Body of pancreas (tissue), 4 donors: ENCODE measurements at regions not wholly inside any gene's neighbourhood (a gene's known extent, or its start where the extent isn't known, plus 50 kb on each side); places are given as distances from the start of the nearest gene placed in this dataset.

Source experiments
- POLR2A ChIP-seq, 3 donors: fragments of 450-650 bp; IDR thresholded peaks; one replicate each; pipeline ENCODE4 v1.6.1; 2016; ENCODE audit warnings: antibody characterized with exemption in 3 of 3, mild to moderate bottlenecking in 2 of 3
- TF ChIP-seq, protein P1 (sequence below), 7 experiments: fragments of 450-650 bp in 4 of 7; fragments of 200-600 bp in 3 of 7; sonication (generic) in 3 of 7; IDR thresholded peaks; one replicate each; pipeline ENCODE4 v1.5.1; 2016 to 2019; ENCODE audit warnings: antibody characterized with exemption in 7 of 7

DNA sequence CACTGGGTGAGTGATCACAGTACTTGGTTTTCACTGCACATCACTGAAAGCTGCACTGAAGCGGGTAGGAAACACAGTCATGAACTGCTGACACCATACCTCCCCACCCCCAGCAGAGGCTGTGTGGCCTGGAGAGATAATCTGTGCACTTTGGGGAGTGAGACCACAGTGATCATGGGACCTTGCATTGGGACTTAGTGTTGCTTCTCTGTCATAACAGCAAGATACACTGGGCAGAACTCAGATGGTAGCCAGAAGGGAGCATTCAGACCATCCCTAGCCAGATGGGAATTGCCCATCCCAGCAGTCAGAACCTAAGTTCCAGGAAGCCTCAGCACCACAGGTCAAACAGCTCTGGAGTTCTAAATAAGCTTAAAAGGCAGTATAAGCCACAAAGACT lies 346.4 kb upstream of the TMEM229A start:
- TF ChIP-seq POLR2A (IDR thresholded peaks at IDR 0.05): no peak
- TF ChIP-seq, protein P1, sequence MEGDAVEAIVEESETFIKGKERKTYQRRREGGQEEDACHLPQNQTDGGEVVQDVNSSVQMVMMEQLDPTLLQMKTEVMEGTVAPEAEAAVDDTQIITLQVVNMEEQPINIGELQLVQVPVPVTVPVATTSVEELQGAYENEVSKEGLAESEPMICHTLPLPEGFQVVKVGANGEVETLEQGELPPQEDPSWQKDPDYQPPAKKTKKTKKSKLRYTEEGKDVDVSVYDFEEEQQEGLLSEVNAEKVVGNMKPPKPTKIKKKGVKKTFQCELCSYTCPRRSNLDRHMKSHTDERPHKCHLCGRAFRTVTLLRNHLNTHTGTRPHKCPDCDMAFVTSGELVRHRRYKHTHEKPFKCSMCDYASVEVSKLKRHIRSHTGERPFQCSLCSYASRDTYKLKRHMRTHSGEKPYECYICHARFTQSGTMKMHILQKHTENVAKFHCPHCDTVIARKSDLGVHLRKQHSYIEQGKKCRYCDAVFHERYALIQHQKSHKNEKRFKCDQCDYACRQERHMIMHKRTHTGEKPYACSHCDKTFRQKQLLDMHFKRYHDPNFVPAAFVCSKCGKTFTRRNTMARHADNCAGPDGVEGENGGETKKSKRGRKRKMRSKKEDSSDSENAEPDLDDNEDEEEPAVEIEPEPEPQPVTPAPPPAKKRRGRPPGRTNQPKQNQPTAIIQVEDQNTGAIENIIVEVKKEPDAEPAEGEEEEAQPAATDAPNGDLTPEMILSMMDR (IDR thresholded peaks at IDR 0.05): no peak
